Calu3 (cell line): ENCODE measurements at regions not wholly inside any gene's neighbourhood (a gene's known extent, or its start where the extent isn't known, plus 50 kb on each side); places are given as distances from the start of the nearest gene placed in this dataset.

Source experiments
- BruUV-seq: library from RNA; stranded (reverse); fragments of 400-500 nt; replicated peaks from 2 replicates; lab custom pipeline; 2021; lab: Mats Ljungman, UMichigan
- CTCF ChIA-PET: fragments of 300-600 bp; sonication (Branson Sonifier 250); formaldehyde crosslinking; loops from one replicate; lab custom pipeline; 2022; ENCODE audit warnings: antibody characterized with exemption; lab: Charles Lee
- DNase-seq: peaks from one replicate; pipeline ENCODE4 v3.0.0; 2022
- H3K27ac Mint-ChIP-seq: one replicate; pipeline ENCODE4 v1.8.0; 2022; ENCODE audit warnings: mixed read lengths; ENCODE audit not compliant: unreplicated experiment
- H3K27me3 Mint-ChIP-seq: one replicate; pipeline ENCODE4 v1.8.0; 2022; ENCODE audit warnings: mixed read lengths; ENCODE audit not compliant: unreplicated experiment
- H3K36me3 Mint-ChIP-seq: one replicate; pipeline ENCODE4 v1.8.0; 2022; ENCODE audit warnings: mild to moderate bottlenecking, moderate library complexity, mixed read lengths; ENCODE audit not compliant: insufficient read depth, unreplicated experiment
- H3K4me1 Mint-ChIP-seq: one replicate; pipeline ENCODE4 v1.8.0; 2022; ENCODE audit warnings: mild to moderate bottlenecking, low read depth, mixed read lengths; ENCODE audit not compliant: unreplicated experiment
- H3K4me3 Mint-ChIP-seq: one replicate; pipeline ENCODE4 v1.8.0; 2022; ENCODE audit warnings: mild to moderate bottlenecking, low read depth, moderate library complexity, mixed read lengths; ENCODE audit not compliant: unreplicated experiment
- H3K9me3 Mint-ChIP-seq: one replicate; pipeline ENCODE4 v1.8.0; 2022; ENCODE audit warnings: low read depth, mixed read lengths; ENCODE audit not compliant: unreplicated experiment
- CTCF ChIP-seq: fragments of 200-600 bp; IDR thresholded peaks from one replicate; pipeline ENCODE4 v1.8.0; 2022; ENCODE audit warnings: antibody characterized with exemption; ENCODE audit not compliant: unreplicated experiment
- intact Hi-C: fragments of 100-400 bp; cut with micrococcal nuclease; formaldehyde crosslinking; loops from one replicate; pipeline ENCODE4 v1.10.0; 2022; ENCODE audit not compliant: unreplicated experiment

- TF ChIP-seq CTCF: no peak
- Mint-ChIP-seq H3K27ac (no peak overlapping the region), H3K4me3 (no peak overlapping the region), H3K9me3 (no peaks in the 10 kb centered on the region), H3K27me3 (no peaks in the 10 kb centered on the region), H3K36me3 (no peaks in the 10 kb centered on the region), H3K4me1 (peaks cover 22% of the 10 kb centered on the region)
- BruUV-seq: no TSS peak
- no peak for DNase-seq
- intact Hi-C loops: no loop called here
- CTCF ChIA-PET: no interaction called here
Observed at GRCh38 chr6:128696691-128697689, 176.6 kb upstream of the PTPRK start.

DNA sequence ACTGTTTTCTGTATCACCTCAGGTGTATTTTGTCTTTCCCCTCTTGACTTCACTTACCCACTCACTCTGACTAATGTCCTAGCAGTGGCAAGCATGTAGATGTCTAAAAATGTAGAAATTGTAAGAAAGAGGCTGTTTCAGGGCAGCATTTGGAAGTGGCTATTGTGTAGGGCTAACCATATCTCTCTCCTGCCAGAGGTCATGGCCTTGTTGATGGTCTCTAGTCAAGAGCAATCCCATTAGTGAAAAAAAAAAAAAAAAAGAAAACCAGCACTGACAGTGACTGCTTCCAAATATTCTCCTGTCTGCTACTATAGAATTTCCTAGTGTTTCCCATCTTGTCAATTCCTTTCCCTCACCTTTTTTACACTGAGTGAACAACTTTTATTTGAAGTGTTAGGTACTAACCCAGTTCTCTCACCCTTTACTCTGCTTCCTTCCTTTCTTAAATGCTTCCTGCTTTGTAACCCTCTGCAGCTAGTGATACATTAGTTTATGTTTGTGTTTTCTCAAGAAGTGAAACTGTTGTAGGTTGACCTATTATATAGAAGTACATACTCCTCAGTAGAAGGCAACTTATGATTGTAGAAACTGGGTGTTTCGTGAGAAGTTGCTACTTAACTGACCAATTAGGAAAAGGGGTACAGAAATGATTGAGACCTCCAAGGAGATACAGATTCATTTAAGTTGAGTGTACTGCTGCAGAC, 174.1 kb upstream of the PTPRK start:
- Mint-ChIP-seq H3K36me3 (no peaks in the 10 kb centered on the region), H3K27me3 (no peaks in the 10 kb centered on the region), H3K4me1 (peaks cover 22% of the 10 kb centered on the region), H3K4me3 (no peak overlapping the region), H3K27ac (no peak overlapping the region), H3K9me3 (no peaks in the 10 kb centered on the region)
- BruUV-seq: no TSS peak
- CTCF ChIA-PET: no interaction called here
- no peak for TF ChIP-seq CTCF
- intact Hi-C loops: no loop called here
- DNase-seq: no peak

GRCh38 chr6:128690063-128690462, 169.7 kb upstream of the PTPRK start:
- H3K4me3 Mint-ChIP-seq: no peak overlapping the region
- H3K4me1 Mint-ChIP-seq: peaks cover 9% of the 10 kb centered on the region
- H3K27me3 Mint-ChIP-seq: no peaks in the 10 kb centered on the region
- no peak for TF ChIP-seq CTCF
- H3K36me3 Mint-ChIP-seq: no peaks in the 10 kb centered on the region
- no TSS peak for BruUV-seq
- DNase-seq: no peak
- no peak overlapping the region for H3K27ac Mint-ChIP-seq
- no peaks in the 10 kb centered on the region for H3K9me3 Mint-ChIP-seq
- intact Hi-C loops: no loop called here
- CTCF ChIA-PET: no interaction called here

DNA sequence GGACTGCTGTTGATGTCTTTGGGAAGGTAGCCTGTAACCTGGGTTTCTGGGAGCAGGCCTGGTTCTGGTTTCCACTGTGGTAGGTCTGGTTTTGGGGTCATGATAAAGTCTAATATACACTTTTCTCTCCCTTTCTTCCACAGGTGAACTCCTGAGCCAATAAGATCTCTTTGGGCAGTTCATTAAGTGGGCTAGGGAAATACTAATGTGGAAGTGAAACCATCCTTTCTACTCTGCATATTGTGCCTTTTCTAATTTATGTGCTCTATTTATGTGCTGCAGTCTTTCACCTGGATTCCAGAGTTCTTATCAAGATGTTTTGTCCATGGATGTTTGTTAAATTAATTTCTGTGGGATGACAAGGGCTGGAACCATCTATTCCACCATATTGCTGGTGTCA, 165.7 kb upstream of the PTPRK start:
- H3K4me3 Mint-ChIP-seq: no peak overlapping the region
- H3K27ac Mint-ChIP-seq: no peak overlapping the region
- H3K9me3 Mint-ChIP-seq: no peaks in the 10 kb centered on the region
- intact Hi-C loops: no loop called here
- no peak for TF ChIP-seq CTCF
- no peaks in the 10 kb centered on the region for H3K36me3 Mint-ChIP-seq
- H3K27me3 Mint-ChIP-seq: no peaks in the 10 kb centered on the region
- BruUV-seq: no TSS peak
- H3K4me1 Mint-ChIP-seq: no peaks in the 10 kb centered on the region
- CTCF ChIA-PET: no interaction called here
- DNase-seq: no peak
